TTC549 (cell line): ENCODE measurements at regions not wholly inside any gene's neighbourhood (a gene's known extent, or its start where the extent isn't known, plus 50 kb on each side); places are given as distances from the start of the nearest gene placed in this dataset.

Source experiments
- FAIRE-seq: peaks from 2 replicates; lab custom pipeline; 2012; peaks lifted over from hg19 to GRCh38; lab: Jason Lieb, UNC

DNA sequence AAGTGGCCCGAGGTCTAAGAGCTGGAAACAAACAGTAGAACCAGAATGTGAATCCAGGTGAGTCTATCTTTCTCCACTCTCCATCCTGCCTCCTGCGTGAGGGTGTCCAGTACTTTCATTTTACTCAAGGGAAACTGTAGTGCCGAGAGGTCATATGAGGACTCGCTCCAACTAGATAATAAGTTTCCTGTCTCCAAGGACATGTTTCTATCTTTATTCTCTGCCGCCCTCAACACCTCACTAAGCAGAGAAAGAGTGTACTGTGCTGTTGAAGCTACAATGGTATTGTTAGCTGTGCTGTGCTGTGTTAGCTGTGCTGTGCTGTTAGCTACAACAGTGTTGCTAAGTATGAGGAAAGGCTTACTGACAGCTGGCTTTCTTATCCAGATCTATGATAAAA lies 137.9 kb upstream of the COL8A1 start:
- no peak for FAIRE-seq

DNA sequence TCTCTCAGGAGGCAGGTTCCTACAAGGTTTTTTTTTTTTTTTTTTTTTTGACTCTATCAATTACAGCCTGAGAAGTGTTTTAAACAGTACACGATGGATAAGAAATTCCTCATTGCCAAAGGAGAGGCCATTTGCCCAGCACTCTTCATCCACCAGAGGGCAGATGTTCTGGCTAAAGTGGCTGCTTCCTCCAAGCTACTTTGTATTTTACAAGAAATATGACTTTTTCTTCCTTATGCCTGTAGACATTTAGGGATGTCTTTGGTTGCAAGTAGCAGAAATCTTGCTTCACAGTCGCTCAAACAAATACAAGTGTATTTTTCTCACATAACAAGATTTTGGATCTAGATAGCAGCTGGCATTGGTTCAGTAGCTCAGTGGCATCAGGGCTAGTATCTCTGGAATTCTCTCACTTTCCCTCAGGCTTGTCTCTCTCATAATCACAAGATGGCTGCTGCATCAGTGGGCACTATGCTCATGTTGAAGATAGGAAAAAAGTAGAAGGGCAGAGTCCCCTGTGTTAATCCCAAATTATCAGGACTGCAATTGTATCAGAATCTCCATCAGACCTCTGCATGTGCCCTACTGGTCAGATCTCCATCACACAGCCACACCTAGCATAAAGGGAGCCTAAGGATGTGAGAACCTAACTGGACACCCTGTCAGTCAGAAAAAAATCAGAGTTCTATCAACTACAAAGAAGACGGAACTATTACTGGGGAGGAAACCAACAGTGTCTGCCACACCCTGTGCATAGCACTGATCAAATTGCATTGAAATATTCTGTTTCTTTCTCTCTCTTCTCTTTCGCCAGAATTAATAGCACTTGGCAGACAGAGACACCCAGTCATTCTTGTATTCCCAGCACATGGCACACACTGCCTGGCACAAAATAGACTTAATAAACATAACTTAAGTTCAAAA lies 138.9 kb upstream of the COL8A1 start:
- FAIRE-seq, result no peak

DNA sequence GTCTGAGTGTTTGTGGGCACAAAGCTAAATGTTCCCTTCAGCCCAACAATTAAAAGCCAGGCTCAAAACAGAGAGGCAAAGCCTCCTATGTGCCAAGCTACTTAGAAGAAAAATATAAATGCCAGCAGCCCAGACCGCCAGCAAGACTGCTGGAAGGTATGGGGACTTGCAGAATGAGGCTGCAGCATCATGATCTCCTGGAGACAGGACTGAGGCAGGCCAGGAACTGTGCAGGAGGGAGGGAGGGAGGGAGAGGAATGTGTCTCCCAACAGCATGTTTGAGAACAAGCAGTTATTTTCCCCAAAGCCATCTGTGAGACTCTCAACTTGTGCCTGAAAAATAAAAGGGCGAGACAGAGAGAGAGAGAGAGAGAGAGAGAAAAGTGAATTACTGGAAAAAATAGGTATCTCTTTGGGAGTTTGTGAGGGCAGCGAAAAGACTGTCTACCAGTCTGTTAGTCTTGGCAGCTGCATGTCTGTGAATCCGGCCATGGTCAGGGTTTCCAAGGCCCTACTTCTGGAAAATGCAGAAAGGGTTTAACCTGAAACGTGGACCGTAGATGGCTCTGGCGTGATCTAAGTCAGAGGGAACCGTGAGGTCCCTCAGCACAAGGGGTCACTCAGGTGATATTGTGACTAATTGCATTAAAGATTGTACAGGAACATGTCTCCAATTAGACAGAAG lies 139.7 kb upstream of the COL8A1 start:
- no peak for FAIRE-seq

DNA sequence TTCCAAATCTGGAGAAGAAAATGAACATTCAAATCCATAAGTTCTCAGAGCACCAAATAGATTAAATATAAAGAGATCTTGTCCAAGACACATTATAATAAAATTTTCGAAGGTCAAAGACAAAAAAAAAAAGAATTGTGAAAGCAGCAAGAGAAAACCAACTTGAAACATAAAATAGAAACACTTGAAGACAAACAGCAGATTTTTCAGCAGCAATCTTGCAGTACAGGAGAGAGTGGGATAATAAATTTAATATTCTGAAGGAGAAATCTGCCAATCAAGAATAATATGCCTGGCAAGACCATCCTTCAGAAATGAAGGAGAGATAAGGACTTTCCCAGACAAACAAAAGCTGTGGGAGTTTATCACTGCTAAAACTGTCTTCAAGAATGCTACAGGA lies 150.5 kb upstream of the COL8A1 start:
- FAIRE-seq, result no peak

DNA sequence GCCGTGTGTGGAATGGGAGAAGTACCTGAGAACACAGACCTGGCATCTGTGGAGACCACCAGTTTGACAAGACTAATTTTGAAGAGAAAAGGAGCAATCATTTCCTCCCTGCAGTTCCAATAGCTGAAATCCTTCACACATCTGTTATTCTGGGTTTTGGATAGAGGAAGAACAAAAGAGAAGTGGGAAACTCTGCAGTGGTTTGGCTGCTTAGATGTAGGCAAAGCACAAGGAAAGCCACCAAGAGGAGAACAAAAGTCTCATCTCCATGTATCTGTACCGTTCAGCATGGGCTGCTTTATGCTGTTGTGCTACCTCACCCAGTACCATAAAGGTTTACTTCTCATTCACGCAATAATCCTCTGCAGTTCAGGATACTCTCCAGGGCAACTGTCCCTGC lies 153.1 kb upstream of the COL8A1 start:
- no peak for FAIRE-seq

DNA sequence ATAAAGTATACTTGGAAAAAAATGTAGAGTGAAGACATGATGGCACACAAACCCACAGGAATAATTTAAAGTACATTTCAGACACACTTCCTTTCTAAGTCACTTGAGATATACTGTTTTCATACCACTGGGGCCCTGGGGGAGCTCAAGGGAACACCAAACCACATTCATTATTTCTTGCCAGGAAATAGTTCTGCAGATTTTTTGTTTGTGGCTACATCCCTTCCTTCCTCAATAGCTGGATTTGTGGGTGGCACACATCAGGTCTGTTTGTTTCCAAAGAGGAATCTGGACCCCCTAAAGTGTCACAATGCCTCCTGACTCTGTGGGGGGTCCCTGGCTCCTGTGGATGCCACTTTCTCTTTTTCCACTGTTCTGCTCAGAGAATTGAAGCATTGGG lies 153.5 kb upstream of the COL8A1 start:
- no peak for FAIRE-seq

DNA sequence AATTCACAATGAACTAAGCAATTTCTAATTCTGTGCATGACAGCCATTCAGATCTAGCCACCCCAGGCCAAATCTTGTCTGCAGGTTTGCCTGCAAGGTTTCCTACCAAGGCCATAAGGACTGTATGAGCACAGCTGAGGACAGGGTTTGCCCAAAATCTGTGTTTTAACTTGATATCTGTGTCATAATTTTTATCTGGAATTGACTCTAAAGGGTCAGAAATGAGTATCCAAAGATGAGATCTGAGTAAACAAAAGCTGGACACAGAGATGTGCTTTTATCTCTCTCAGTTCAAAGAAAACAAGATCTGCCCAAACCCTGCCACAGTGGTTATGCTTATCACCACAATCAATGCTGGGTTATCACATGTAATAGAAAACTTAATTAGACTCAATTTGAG lies 154.6 kb upstream of the COL8A1 start:
- FAIRE-seq, result no peak

DNA sequence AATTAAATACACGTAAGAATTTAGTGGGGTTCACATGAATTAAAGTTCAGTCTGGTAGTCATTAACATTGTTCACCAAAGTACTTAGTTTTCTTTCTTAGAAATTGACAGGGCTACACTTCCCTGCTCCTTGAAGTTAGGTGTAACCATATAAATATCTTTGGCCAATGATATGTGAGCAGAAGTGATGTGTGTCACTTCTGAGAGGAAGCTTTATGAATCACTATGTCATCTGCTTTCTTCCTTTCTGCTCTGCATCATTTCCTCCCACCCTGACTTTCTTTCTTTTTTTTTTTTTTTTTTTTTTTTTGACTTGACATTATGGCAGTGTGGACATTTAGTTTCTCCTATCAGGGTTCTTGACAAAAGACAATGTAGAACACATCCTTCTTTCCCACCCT lies 156.2 kb upstream of the COL8A1 start:
- FAIRE-seq, result no peak

DNA sequence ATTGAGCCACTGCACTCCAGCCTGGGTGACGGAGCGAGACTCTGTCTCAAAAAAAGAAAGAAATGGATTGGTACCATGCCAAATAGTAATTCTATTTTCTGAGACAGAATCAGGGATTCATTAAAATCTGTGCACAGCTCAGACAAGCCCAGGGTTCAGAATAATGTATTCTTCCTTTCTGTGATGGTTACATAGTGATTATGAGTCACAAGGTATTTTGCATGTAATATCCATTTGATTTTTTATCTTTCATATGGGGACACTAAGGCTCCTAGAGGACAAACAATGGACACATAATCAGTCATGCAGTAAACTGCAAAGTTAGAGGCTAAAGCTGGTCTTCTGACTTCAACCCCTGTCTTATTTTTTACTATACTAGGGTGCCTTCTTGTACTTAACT lies 156.8 kb upstream of the COL8A1 start:
- no peak for FAIRE-seq

DNA sequence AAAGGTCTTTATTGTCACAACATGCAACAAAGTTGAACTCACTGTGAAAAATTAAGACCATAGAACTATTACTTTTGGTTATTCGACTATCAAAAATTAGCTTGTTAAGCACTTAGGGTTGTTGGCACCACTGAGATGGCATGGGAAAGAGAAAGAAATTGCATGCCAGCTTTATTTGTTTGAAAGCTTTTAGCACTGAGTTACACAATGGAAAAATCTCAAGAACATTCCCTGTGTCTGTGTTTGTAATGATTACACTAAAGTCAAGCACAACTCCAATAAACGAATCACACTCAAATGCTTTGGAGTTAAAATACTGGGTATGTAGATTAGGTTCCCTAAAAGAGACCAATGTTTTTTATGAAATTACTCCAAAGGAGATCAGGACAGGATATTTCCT lies 158.6 kb upstream of the COL8A1 start:
- FAIRE-seq, result no peak

DNA sequence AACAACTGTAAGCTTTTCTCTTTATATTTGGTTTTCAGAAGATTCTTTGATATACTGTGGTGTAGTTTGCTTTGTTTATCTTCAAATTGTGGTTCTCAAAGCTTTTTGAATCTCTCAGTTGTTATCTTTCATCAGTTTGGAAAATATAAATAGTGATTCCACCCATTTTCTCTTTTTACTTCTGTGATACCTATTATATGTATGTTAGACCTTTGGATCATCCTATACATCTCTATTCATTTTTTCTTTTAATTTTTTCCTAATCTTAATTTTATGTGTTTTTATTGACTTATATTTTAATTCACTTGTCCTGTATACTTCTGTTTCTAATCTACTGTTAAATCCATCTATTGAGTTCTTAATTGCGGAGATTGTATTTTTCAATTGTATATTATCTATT lies 160.7 kb upstream of the COL8A1 start:
- FAIRE-seq, result no peak

DNA sequence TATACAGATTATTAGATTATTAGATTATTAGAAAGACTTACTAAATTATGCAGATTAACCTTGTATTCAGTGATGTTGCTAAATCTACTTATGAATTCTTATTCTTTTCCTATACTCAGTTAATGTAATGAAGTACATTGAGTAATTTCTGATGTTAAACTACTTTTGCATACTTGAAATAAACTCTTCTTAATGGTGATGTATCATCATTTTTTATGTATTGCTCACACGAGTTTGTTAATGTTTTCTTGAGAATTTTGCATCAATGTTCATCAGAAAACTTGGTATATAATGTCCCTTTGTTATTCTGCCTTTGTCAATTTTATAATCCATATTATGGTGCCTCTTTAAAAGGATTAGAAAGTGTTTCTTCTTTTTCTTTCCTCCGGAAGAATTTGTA lies 163.2 kb upstream of the COL8A1 start:
- no peak for FAIRE-seq

DNA sequence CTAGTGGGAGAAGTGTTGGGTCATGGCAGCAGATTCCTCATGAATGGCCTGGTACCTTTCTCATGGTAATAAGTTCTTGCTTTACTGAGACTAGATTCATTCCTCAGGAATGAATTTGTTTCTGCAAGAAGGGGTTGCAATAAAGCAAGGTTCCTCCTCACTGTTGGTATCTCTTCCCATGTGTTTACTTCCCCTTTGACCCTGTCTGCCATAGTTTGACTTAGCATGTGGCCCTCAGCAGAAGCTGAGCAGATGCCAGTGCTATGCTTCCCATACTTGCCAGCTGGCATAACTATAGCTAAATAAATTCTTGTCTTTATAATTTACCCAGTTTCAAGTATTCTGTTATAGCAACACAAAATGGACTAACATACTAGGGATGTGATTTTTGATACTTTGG lies 163.6 kb upstream of the COL8A1 start:
- no peak for FAIRE-seq

DNA sequence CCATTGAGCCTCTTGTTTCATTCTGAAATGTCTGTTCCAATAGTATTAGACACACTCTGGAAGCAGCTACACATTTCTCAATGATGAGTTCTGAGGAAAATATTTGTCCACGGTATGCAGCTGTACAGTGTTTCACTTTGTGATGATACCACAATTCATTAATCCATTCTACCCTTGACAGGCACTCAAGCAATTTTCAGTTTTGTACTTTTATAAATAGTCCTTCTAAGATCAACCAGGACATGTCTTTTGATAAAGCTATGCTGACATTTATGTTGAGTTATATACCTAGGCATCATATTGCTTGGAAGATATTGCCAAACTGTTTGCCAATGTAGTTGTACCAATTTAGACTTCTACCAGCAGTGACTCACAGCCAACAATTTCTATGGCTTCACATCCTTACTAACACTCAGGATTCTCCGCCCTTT lies 165.1 kb upstream of the COL8A1 start:
- no peak for FAIRE-seq

DNA sequence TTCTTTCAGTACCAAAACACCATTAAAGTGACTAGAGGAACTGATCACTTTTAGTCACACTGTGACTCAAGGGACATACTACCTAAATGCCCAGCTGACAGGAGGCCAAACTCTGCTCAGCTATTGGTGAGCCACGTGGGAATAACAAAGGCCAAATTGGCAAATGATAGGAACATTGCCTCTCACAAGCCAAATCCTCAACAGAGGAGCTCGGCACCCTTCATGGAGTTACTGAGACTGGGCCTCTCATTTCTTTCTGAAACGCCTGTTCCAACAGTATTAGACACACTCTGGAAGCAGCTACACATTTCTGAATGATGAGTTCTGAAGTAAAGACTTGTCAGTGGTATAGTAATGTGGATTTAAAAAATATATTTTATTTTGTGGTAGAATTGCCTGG lies 166.0 kb upstream of the COL8A1 start:
- FAIRE-seq, result no peak

DNA sequence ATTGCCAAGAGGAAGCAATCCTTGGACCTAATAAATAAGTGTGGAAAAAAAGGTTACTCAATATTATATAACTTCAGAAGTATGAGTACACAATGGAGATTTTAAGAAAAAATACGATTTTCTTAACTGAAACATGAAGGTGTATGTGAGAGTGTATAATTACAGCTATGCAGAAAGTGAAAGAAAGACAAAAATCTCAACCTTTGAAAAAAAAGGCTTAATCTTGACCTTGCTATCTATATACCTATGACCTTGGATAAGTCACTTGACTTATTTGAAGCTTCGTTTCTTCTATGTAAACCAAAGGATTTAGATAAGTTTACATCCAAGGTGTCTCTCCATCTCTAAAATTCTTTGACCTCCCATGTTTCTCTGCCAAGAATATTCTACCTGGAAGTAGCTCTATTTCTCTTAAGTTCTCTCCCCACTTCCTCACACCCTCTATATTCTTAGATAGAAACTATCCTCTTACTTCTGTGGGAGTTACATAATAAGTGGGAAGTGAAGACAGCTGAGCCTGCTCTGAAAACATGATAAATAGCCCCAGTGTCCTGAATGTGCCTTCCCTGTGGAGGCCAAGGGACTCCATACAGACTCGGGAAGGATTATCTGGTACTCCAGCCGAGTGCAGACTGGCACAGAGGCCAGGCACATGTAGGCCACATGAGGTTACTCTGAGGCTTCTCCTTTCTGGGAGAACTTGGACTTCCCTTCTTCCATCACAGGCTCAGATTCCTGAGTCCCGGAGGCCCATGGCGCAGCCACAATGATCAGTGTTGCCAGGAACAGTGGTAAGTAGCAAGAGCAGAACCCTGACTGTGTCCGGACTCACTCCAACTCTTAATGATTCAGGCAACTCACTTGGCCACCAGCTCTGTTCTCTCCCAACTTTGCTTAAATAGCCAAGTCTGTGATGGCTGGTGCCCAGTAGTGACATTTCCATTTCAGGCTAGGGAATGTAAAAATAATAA lies 166.8 kb upstream of the COL8A1 start:
- no peak for FAIRE-seq

DNA sequence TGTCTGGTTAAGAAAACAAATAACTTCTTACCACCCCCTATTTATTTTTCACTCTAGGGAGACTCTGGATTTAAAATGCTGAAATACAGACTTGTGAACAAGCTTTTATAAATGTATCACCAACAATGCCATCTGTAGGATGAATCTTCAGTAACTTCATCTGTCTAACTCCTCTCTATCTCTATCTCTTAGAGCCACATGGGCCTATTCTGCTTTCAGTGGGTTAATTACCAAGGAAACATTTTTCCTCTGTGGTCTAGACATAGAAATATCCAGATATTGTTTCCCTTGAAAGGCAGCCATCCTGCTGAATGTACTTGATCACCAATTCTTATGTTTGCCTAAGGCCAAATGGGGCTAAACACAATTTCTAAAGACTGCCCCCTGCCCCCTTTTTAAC lies 167.6 kb upstream of the COL8A1 start:
- FAIRE-seq, result no peak

DNA sequence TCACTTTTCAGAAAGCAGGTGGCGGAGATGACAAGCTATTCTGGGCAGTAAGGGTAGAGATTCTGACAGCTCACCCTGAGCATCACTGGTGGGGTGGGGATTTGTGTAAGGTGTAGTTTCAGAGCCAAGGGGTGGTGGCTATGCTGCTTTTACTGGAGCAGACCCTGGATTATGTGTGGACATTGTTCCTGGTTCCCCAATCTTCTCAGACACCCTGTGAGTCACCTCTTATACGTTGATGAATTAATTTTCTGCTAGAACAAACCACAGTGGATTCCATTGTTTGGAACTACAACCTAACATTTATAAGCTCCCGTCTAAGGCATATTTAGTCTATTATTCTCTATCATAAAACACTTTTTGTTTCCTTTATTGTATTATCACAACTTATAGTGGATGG lies 169.5 kb upstream of the COL8A1 start:
- FAIRE-seq, result no peak

DNA sequence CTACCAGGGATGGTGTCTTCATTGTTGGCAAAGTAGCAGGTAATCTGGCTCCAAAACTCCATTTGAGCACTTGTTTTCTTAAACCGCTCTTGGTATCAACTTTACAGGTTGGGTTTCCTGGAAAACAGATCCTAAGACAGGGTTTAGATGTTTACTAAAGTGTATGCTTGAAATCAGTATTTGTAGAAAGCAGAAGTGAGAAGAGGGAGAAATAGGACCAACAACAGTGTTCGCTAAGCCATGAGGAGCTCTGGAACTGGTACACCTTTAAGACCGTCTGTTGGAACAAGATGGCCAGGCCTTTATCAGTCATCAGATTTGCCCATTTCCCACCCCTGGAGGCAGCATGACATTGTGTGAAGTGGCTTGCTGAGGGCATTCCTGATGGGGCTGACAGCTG lies 171.0 kb upstream of the COL8A1 start:
- FAIRE-seq, result no peak

DNA sequence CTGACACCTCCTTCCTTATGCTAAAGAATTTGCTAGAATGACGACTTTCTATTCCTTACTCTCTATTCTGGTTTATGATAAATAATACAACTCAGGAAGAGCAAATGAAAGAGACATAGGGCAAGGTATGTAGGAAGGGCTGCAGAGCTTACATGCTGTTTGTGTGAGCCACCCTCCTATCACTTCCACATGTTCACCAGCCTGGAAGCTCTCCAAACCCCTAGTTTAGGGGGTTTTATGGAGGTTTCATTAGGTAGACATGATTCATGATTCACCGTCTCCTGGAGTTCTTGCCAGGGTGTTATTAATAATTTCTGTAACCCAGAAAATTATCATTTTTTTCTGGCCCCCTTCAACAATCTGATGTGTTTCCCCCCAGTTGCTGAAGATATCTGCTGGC lies 172.1 kb upstream of the COL8A1 start:
- FAIRE-seq, result no peak

DNA sequence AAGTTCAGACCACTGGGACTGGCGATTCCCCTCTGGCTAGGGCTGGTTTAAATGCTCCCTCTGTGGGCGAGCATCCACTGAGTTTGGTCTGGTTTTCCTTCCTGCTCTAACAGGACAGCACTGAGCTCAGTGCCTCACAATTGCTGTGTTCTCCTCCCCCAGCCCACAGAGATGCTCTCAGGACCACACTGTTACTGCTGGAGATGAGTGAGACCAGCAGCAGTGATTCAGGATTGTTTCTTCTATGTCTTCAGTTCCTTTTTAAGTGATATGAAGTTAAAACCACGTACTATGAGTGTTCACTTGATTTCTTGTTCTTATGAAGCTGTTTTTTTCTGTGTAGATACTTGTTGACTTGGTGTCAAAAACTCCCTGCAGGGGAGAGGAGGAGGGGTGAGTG lies 180.4 kb upstream of the COL8A1 start:
- FAIRE-seq, result no peak

DNA sequence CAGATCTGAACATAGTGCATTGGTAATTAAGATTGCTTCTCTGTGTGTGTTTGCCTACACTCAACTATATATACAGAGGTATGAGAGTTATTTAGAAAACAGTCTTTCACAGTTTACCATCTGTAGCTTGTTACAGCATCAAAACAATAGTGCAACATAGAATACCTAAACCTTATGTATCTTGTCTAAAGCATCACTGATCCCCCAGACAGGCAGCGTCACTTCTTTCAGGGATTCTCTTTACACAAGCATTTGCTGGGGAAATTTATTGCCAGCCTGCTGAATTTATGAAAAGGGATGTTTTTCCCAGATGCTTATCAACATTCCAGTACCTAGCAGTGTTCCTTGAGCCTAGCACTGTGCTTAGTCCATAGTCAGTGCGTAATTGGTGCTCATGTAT lies 195.8 kb upstream of the COL8A1 start:
- no peak for FAIRE-seq

DNA sequence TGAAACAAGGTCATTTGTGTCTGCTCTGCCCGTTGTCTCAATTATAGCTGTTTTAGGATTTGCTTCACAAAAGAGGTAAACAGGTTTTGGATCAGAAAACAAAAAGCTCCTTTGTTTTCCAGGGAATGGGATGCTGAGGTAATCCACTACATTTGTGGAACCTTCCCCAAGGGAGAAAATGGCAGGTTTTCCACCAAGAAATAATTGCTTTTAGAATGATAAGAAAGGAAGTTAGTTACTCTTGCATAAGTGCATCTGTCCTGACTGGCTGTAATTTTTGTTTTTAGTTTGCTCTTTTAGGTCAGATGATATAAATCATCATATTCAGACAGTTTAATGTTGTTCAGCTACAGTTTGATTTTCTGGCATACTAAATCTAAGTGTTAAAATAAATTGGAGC lies 198.5 kb upstream of the COL8A1 start:
- FAIRE-seq, result no peak
